CD4-positive, alpha-beta T cell treated with Interleukin-15 for 4 hours (primary cell): ENCODE measurements at regions not wholly inside any gene's neighbourhood (a gene's known extent, or its start where the extent isn't known, plus 50 kb on each side); places are given as distances from the start of the nearest gene placed in this dataset.
"Not testable (repeated sequence)": the region's sequence is repeated elsewhere in the genome, so short reads cannot be mapped to it uniquely, and the experiment has no call there.

Experiments
- DNase-seq: peaks from one replicate; pipeline ENCODE4 v3.0.0-alpha.2; 2020; ENCODE audit warnings: low spot score

- DNase-seq = no peak
These were observed 406.5 kb downstream of the MIAT start for GRCh38 chr22:27063841-27064240.

GRCh38 chr22:27064386-27064785 is 407.0 kb downstream of the MIAT start:
- DNase-seq = no peak

- DNase-seq = no peak
These were observed 407.9 kb downstream of the MIAT start for GRCh38 chr22:27065279-27065678.

- DNase-seq = no peak
These were observed 409.5 kb downstream of the MIAT start for GRCh38 chr22:27066856-27067255.

- no peak for DNase-seq
These were observed 410.7 kb downstream of the MIAT start for GRCh38 chr22:27068121-27068520.

- no peak for DNase-seq
These were observed 413.2 kb downstream of the MIAT start for GRCh38 chr22:27070594-27070993.

- no peak for DNase-seq
These were observed 416.4 kb downstream of the MIAT start for GRCh38 chr22:27073601-27074425.

GRCh38 chr22:27075028-27075678 is 417.8 kb downstream of the MIAT start:
- no peak for DNase-seq

GRCh38 chr22:27075891-27076290 is 418.5 kb downstream of the MIAT start:
- no peak for DNase-seq

GRCh38 chr22:27078064-27078463 is 420.7 kb downstream of the MIAT start:
- DNase-seq = not testable (repeated sequence)

GRCh38 chr22:27080036-27080578 is 422.7 kb downstream of the MIAT start:
- DNase-seq = no peak

GRCh38 chr22:27080863-27081262 is 423.5 kb downstream of the MIAT start:
- no peak for DNase-seq

- no peak for DNase-seq
These were observed 426.2 kb downstream of the MIAT start for GRCh38 chr22:27083610-27084009.

- DNase-seq = no peak
These were observed 426.7 kb downstream of the MIAT start for GRCh38 chr22:27084130-27084529.

- no peak for DNase-seq
These were observed 429.0 kb downstream of the MIAT start for GRCh38 chr22:27086080-27087044.

GRCh38 chr22:27087051-27087450 is 429.7 kb downstream of the MIAT start:
- no peak for DNase-seq

- no peak for DNase-seq
These were observed 430.6 kb downstream of the MIAT start for GRCh38 chr22:27088026-27088425.

GRCh38 chr22:27089264-27089663 is 431.9 kb downstream of the MIAT start:
- no peak for DNase-seq

GRCh38 chr22:27090611-27091011 is 433.2 kb downstream of the MIAT start:
- DNase-seq = no peak

GRCh38 chr22:27093422-27093821 is 436.0 kb downstream of the MIAT start:
- DNase-seq = no peak

GRCh38 chr22:27094633-27095308 is 437.4 kb downstream of the MIAT start:
- no peak for DNase-seq

- no peak for DNase-seq
These were observed 440.1 kb downstream of the MIAT start for GRCh38 chr22:27097506-27097905.
